Upper lobe of left lung (tissue), 6 donors: ENCODE measurements at regions not wholly inside any gene's neighbourhood (a gene's known extent, or its start where the extent isn't known, plus 50 kb on each side); places are given as distances from the start of the nearest gene placed in this dataset.

Experiments used
- ATAC-seq, 2 donors: fragments of 200-7000 bp; cut with Tn5 transposase; one replicate each; pipeline ENCODE4 v1.9.1; 2022; ENCODE audit warnings: mild to moderate bottlenecking in 2 of 2, moderate library complexity in 2 of 2; ENCODE audit not compliant: low FRiP score in 2 of 2
- DNase-seq, 2 donors: peaks; one replicate each; pipeline ENCODE4 v3.0.0-alpha.2; 2019 to 2020
- H3K27ac ChIP-seq, 4 donors: fragments of 200-600 bp; sonication (generic); one replicate each; pipeline ENCODE4 v1.5.1; 2016 to 2019
- H3K27me3 ChIP-seq, 4 donors: fragments of 200-600 bp; sonication (generic); one replicate each; pipeline ENCODE4 v1.5.1; 2017 to 2019
- H3K36me3 ChIP-seq, 4 donors: fragments of 200-600 bp; sonication (generic); one replicate each; pipeline ENCODE4 v1.5.1; 2016 to 2019
- H3K4me1 ChIP-seq, 4 donors: fragments of 200-600 bp; sonication (generic); one replicate each; pipeline ENCODE4 v1.5.1; 2018 to 2019
- H3K4me3 ChIP-seq, 4 donors: fragments of 200-600 bp; sonication (generic); one replicate each; pipeline ENCODE4 v1.5.1; 2017 to 2019; ENCODE audit warnings: mild to moderate bottlenecking in 2 of 4, moderate library complexity in 1 of 4
- H3K9me3 ChIP-seq, 4 donors: fragments of 200-600 bp; sonication (generic); one replicate each; pipeline ENCODE4 v1.5.1; 2018 to 2019
- EP300 ChIP-seq, 4 donors: sonication (generic); formaldehyde crosslinking; IDR thresholded peaks; one replicate each; pipeline ENCODE4 v1.5.1; 2017; ENCODE audit warnings: antibody characterized with exemption in 4 of 4, control low read depth in 2 of 4
- POLR2A ChIP-seq, 4 donors: fragments of 450-650 bp; IDR thresholded peaks; one replicate each; pipeline ENCODE4 v1.5.1; 2016 to 2017; ENCODE audit warnings: antibody characterized with exemption in 4 of 4, mild to moderate bottlenecking in 2 of 4
- POLR2AphosphoS5 ChIP-seq, 2 donors: sonication (generic); formaldehyde crosslinking; IDR thresholded peaks; one replicate each; pipeline ENCODE4 v1.5.1; 2017; ENCODE audit warnings: antibody characterized with exemption in 2 of 2
- WGBS, 2 donors: methylation state at CpG; one replicate each; pipeline ENCODE4 v1.1.5; 2017 to 2018; 5-methylcytosine and 5-hydroxymethylcytosine counted together
- TF ChIP-seq, protein P1 (sequence below), 6 experiments: fragments of 450-650 bp in 4 of 6; fragments of 200-600 bp in 2 of 6; sonication (generic) in 2 of 6; IDR thresholded peaks; one replicate each; pipeline ENCODE4 v1.5.1; 2016 to 2019; ENCODE audit warnings: antibody characterized with exemption in 6 of 6
- donor health status: DM: no; HTN: no; CAD: no; lungs with moderate emphysema.
- donor health status: DM: no; HTN: yes; CAD: no; lungs with severe emphysema.

DNA sequence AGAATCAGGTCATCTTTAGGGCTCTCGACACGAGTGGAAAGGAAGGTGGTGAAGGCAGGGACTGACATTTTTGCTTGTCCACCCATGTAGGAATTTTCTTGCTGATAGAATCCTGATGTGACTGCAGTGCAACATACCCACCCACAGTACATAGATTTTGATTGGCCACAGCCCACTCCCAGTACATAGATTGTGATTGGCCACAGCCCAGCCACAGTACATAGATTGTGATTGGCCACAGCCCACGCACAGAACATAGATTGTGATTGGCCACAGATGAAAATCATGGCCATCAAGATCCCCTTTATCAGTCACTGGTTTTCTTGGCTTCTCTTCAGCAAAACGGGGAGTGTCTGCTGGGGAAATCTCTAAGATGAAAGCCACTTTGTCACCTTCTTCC is 1041.5 kb downstream of the AACS start:
- Histone ChIP-seq H3K27me3 (no peaks in the 10 kb centered on the region), H3K9me3 (no peaks in the 10 kb centered on the region), H3K36me3 (no peaks in the 10 kb centered on the region), H3K27ac (no peak overlapping the region), H3K4me3 (no peak overlapping the region), H3K4me1 (no peaks in the 10 kb centered on the region)
- ATAC-seq (no peak), DNase-seq (no peak)
- TF ChIP-seq POLR2AphosphoS5 (IDR thresholded peaks at IDR 0.05) = no peak
- no peak for TF ChIP-seq EP300 (IDR thresholded peaks at IDR 0.05)
- TF ChIP-seq, protein P1, sequence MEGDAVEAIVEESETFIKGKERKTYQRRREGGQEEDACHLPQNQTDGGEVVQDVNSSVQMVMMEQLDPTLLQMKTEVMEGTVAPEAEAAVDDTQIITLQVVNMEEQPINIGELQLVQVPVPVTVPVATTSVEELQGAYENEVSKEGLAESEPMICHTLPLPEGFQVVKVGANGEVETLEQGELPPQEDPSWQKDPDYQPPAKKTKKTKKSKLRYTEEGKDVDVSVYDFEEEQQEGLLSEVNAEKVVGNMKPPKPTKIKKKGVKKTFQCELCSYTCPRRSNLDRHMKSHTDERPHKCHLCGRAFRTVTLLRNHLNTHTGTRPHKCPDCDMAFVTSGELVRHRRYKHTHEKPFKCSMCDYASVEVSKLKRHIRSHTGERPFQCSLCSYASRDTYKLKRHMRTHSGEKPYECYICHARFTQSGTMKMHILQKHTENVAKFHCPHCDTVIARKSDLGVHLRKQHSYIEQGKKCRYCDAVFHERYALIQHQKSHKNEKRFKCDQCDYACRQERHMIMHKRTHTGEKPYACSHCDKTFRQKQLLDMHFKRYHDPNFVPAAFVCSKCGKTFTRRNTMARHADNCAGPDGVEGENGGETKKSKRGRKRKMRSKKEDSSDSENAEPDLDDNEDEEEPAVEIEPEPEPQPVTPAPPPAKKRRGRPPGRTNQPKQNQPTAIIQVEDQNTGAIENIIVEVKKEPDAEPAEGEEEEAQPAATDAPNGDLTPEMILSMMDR (IDR thresholded peaks at IDR 0.05) = no peak
- no peak for TF ChIP-seq POLR2A (IDR thresholded peaks at IDR 0.05)
- 62 to 68% methylated on average over 3 to 4 of the region's 4 CpGs for WGBS, 2 donors

DNA sequence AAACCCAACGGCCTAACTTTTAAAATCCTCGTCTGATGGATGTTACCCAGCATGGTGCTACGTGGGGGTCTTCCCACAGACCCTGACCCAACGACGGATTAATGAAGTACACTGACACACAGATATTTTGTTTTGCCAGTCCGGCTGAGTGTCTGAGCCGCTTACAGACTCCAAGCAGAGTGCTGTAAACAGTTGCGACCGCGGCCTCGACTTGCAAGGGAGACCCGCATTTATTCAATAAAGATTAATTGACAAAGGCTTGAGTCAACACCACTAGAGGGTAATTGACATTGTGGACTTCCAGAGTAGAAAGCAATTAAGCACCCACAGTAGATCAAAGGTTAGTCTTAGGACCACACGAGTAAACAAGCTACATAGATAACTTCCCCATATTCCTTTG is 1042.4 kb downstream of the AACS start:
- no peaks in the 10 kb centered on the region for H3K36me3 ChIP-seq
- TF ChIP-seq POLR2A (IDR thresholded peaks at IDR 0.05) (no peak), POLR2AphosphoS5 (IDR thresholded peaks at IDR 0.05) (no peak), EP300 (IDR thresholded peaks at IDR 0.05) (no peak)
- TF ChIP-seq, protein P1 (IDR thresholded peaks at IDR 0.05) = no peak
- no peaks in the 10 kb centered on the region for H3K9me3 ChIP-seq
- 57 to 65% methylated on average over 13 of the region's 13 CpGs for WGBS, 2 donors
- ATAC-seq (no peak), DNase-seq (no peak)
- no peak overlapping the region for H3K27ac ChIP-seq
- H3K4me3 ChIP-seq = no peak overlapping the region
- no peaks in the 10 kb centered on the region for H3K27me3 ChIP-seq
- H3K4me1 ChIP-seq = no peaks in the 10 kb centered on the region

DNA sequence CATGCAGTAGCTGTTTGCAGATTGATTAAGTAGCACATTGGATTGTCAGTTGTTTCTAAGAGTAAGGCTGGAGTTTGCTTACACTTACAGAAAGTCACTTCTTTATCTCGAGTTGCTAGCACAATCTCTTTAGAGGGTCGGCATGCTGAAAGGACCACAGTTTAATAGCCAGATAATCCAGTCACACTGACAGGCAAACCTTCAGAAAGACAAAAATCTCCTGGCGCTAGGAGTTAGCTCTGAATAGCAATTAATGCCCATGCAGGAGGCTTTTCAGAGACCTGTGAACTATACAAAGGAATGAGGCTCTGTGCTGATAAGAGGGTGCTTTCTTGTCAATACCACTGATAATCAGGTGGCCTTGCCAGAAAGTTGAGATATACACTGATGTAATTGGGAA is 1043.0 kb downstream of the AACS start:
- H3K27me3 ChIP-seq = no peaks in the 10 kb centered on the region
- TF ChIP-seq POLR2A (IDR thresholded peaks at IDR 0.05) (no peak), EP300 (IDR thresholded peaks at IDR 0.05) (no peak), POLR2AphosphoS5 (IDR thresholded peaks at IDR 0.05) (no peak)
- TF ChIP-seq, protein P1 (IDR thresholded peaks at IDR 0.05) = no peak
- no peaks in the 10 kb centered on the region for H3K9me3 ChIP-seq
- DNase-seq (no peak), ATAC-seq (no peak)
- no peak overlapping the region for H3K4me3 ChIP-seq
- 26 to 31% methylated on average over 3 of the region's 3 CpGs for WGBS, 2 donors
- H3K4me1 ChIP-seq = no peaks in the 10 kb centered on the region
- no peak overlapping the region for H3K27ac ChIP-seq
- no peaks in the 10 kb centered on the region for H3K36me3 ChIP-seq

DNA sequence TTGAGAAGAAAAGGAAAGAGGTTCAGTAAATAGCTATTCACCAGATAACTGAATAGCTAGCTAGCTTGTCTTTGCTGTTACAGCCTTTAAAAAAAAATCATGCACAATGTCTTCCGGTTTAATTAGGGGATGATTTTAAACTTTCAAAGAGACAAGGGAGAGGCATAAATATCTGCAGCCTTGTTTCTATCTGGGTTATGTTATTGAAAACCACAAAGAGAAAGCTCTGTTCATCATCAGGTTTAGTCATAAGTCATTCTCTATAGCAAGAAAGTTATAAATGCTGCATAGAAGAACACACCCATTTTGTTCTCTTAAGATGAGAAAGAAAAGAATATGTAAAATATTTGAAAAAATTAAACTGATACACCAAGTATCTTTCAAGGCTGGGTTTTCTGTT is 1046.9 kb downstream of the AACS start:
- TF ChIP-seq POLR2A (IDR thresholded peaks at IDR 0.05) = no peak
- DNase-seq (no peak), ATAC-seq (no peak)
- Histone ChIP-seq H3K9me3 (no peaks in the 10 kb centered on the region), H3K4me1 (no peaks in the 10 kb centered on the region), H3K27me3 (no peaks in the 10 kb centered on the region), H3K27ac (no peak overlapping the region), H3K36me3 (no peaks in the 10 kb centered on the region), H3K4me3 (no peak overlapping the region)
- WGBS, 2 donors = 81 to 97% methylated on average over 1 of the region's 1 CpG

DNA sequence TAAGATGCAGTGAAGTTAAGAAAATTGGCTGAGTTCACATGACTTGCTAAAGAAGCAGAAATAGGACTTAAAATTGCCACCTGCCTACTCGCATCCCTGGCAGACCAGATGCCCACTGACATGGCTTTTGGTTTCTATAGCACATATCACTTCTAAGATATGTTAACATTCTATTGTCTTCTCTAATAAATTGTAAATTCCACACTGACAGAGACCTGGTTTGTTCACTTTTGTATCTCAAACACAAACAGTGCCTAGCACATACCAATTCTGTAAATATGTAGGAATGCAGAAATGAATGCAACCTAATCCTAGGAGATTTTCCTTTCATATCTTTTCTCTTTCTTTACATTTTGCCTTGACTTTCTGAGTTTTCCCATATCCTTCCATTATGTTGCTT is 1047.6 kb downstream of the AACS start:
- no peaks in the 10 kb centered on the region for H3K9me3 ChIP-seq
- ATAC-seq (no peak), DNase-seq (no peak)
- TF ChIP-seq POLR2AphosphoS5 (IDR thresholded peaks at IDR 0.05) (no peak), POLR2A (IDR thresholded peaks at IDR 0.05) (no peak), EP300 (IDR thresholded peaks at IDR 0.05) (no peak)
- TF ChIP-seq, protein P1 (IDR thresholded peaks at IDR 0.05) = no peak
- H3K27ac ChIP-seq = no peak overlapping the region
- no peaks in the 10 kb centered on the region for H3K36me3 ChIP-seq
- H3K4me3 ChIP-seq = no peak overlapping the region
- H3K4me1 ChIP-seq = no peaks in the 10 kb centered on the region
- no peaks in the 10 kb centered on the region for H3K27me3 ChIP-seq
- 88 to 95% methylated on average over 1 of the region's 1 CpG for WGBS, 2 donors
